ENCODE measurements at regions not wholly inside any gene's neighbourhood (a gene's known extent, or its start where the extent isn't known, plus 50 kb on each side); places are given as distances from the start of the nearest gene placed in this dataset.

GRCh38 chr6:164135511-164136132 lies 721.1 kb downstream of the QKI start:
- no peaks in the 10 kb centered on the region for H3K9me3 ChIP-seq (ENCODE audit: control insufficient read depth, insufficient read depth, low read length)
- H3K9ac ChIP-seq (ENCODE audit: low read depth, low read length) = no peak overlapping the region
- H3K36me3 ChIP-seq (ENCODE audit: insufficient read depth, low read length) = no peaks in the 10 kb centered on the region
- H3K4me1 ChIP-seq (ENCODE audit: insufficient read depth, low read length) = no peaks in the 10 kb centered on the region

GRCh38 chr6:164133095-164133494 lies 718.6 kb downstream of the QKI start:
- no peaks in the 10 kb centered on the region for H3K36me3 ChIP-seq (ENCODE audit: insufficient read depth, low read length)
- H3K9me3 ChIP-seq (ENCODE audit: control insufficient read depth, insufficient read depth, low read length) = no peaks in the 10 kb centered on the region
- no peak overlapping the region for H3K9ac ChIP-seq (ENCODE audit: low read depth, low read length)
- H3K4me1 ChIP-seq (ENCODE audit: insufficient read depth, low read length) = no peaks in the 10 kb centered on the region

GRCh38 chr6:164130585-164130984 lies 716.1 kb downstream of the QKI start:
- Histone ChIP-seq H3K9ac (ENCODE audit: low read depth, low read length) (no peak overlapping the region), H3K4me1 (ENCODE audit: insufficient read depth, low read length) (no peaks in the 10 kb centered on the region), H3K9me3 (ENCODE audit: control insufficient read depth, insufficient read depth, low read length) (no peaks in the 10 kb centered on the region), H3K36me3 (ENCODE audit: insufficient read depth, low read length) (no peaks in the 10 kb centered on the region)

GRCh38 chr6:164130151-164130550 lies 715.6 kb downstream of the QKI start:
- Histone ChIP-seq H3K4me1 (ENCODE audit: insufficient read depth, low read length) (no peaks in the 10 kb centered on the region), H3K9ac (ENCODE audit: low read depth, low read length) (no peak overlapping the region)

GRCh38 chr6:164129218-164129617 lies 714.7 kb downstream of the QKI start:
- Histone ChIP-seq H3K4me1 (ENCODE audit: insufficient read depth, low read length) (no peaks in the 10 kb centered on the region), H3K9me3 (ENCODE audit: control insufficient read depth, insufficient read depth, low read length) (no peaks in the 10 kb centered on the region), H3K36me3 (ENCODE audit: insufficient read depth, low read length) (no peaks in the 10 kb centered on the region), H3K9ac (ENCODE audit: low read depth, low read length) (no peak overlapping the region)

More at GRCh38 chr6:164130151-164130550, 715.6 kb downstream of the QKI start:
- Histone ChIP-seq H3K9me3 (ENCODE audit: control insufficient read depth, insufficient read depth, low read length) (no peaks in the 10 kb centered on the region), H3K36me3 (ENCODE audit: insufficient read depth, low read length) (no peaks in the 10 kb centered on the region)

GRCh38 chr6:164128101-164128500 lies 713.6 kb downstream of the QKI start:
- Histone ChIP-seq H3K9me3 (ENCODE audit: control insufficient read depth, insufficient read depth, low read length) (no peaks in the 10 kb centered on the region), H3K4me1 (ENCODE audit: insufficient read depth, low read length) (no peaks in the 10 kb centered on the region), H3K9ac (ENCODE audit: low read depth, low read length) (no peak overlapping the region), H3K36me3 (ENCODE audit: insufficient read depth, low read length) (no peaks in the 10 kb centered on the region)

- no peaks in the 10 kb centered on the region for H3K36me3 ChIP-seq (ENCODE audit: insufficient read depth, low read length)
- no peaks in the 10 kb centered on the region for H3K9me3 ChIP-seq (ENCODE audit: control insufficient read depth, insufficient read depth, low read length)
- H3K9ac ChIP-seq (ENCODE audit: low read depth, low read length) = no peak overlapping the region
- H3K4me1 ChIP-seq (ENCODE audit: insufficient read depth, low read length) = no peaks in the 10 kb centered on the region
Measured at GRCh38 chr6:164124986-164125385, 710.5 kb downstream of the QKI start.

- H3K9me3 ChIP-seq (ENCODE audit: control insufficient read depth, insufficient read depth, low read length) = no peaks in the 10 kb centered on the region
- H3K4me1 ChIP-seq (ENCODE audit: insufficient read depth, low read length) = no peaks in the 10 kb centered on the region
- no peaks in the 10 kb centered on the region for H3K36me3 ChIP-seq (ENCODE audit: insufficient read depth, low read length)
- no peak overlapping the region for H3K9ac ChIP-seq (ENCODE audit: low read depth, low read length)
Measured at GRCh38 chr6:164124473-164124872, 710.0 kb downstream of the QKI start.

GRCh38 chr6:164122109-164122508 lies 707.6 kb downstream of the QKI start:
- H3K4me1 ChIP-seq (ENCODE audit: insufficient read depth, low read length) = no peaks in the 10 kb centered on the region
- H3K36me3 ChIP-seq (ENCODE audit: insufficient read depth, low read length) = no peaks in the 10 kb centered on the region
- no peak overlapping the region for H3K9ac ChIP-seq (ENCODE audit: low read depth, low read length)
- no peaks in the 10 kb centered on the region for H3K9me3 ChIP-seq (ENCODE audit: control insufficient read depth, insufficient read depth, low read length)

- Histone ChIP-seq H3K4me1 (ENCODE audit: insufficient read depth, low read length) (no peaks in the 10 kb centered on the region), H3K9me3 (ENCODE audit: control insufficient read depth, insufficient read depth, low read length) (no peaks in the 10 kb centered on the region), H3K36me3 (ENCODE audit: insufficient read depth, low read length) (no peaks in the 10 kb centered on the region), H3K9ac (ENCODE audit: low read depth, low read length) (no peak overlapping the region)
Measured at GRCh38 chr6:164121527-164121926, 707.0 kb downstream of the QKI start.

- Histone ChIP-seq H3K4me1 (ENCODE audit: insufficient read depth, low read length) (no peaks in the 10 kb centered on the region), H3K36me3 (ENCODE audit: insufficient read depth, low read length) (no peaks in the 10 kb centered on the region)
Measured at GRCh38 chr6:164114651-164115050, 700.1 kb downstream of the QKI start.

GRCh38 chr6:164114051-164114450 lies 699.5 kb downstream of the QKI start:
- Histone ChIP-seq H3K9ac (ENCODE audit: low read depth, low read length) (no peak overlapping the region), H3K36me3 (ENCODE audit: insufficient read depth, low read length) (no peaks in the 10 kb centered on the region), H3K9me3 (ENCODE audit: control insufficient read depth, insufficient read depth, low read length) (no peaks in the 10 kb centered on the region), H3K4me1 (ENCODE audit: insufficient read depth, low read length) (no peaks in the 10 kb centered on the region)

More at GRCh38 chr6:164114651-164115050, 700.1 kb downstream of the QKI start:
- no peaks in the 10 kb centered on the region for H3K9me3 ChIP-seq (ENCODE audit: control insufficient read depth, insufficient read depth, low read length)
- no peak overlapping the region for H3K9ac ChIP-seq (ENCODE audit: low read depth, low read length)

GRCh38 chr6:164113637-164114036 lies 699.1 kb downstream of the QKI start:
- no peak overlapping the region for H3K9ac ChIP-seq (ENCODE audit: low read depth, low read length)
- H3K9me3 ChIP-seq (ENCODE audit: control insufficient read depth, insufficient read depth, low read length) = no peaks in the 10 kb centered on the region
- H3K4me1 ChIP-seq (ENCODE audit: insufficient read depth, low read length) = no peaks in the 10 kb centered on the region
- H3K36me3 ChIP-seq (ENCODE audit: insufficient read depth, low read length) = no peaks in the 10 kb centered on the region

- Histone ChIP-seq H3K9me3 (ENCODE audit: control insufficient read depth, insufficient read depth, low read length) (no peaks in the 10 kb centered on the region), H3K9ac (ENCODE audit: low read depth, low read length) (no peak overlapping the region), H3K36me3 (ENCODE audit: insufficient read depth, low read length) (no peaks in the 10 kb centered on the region), H3K4me1 (ENCODE audit: insufficient read depth, low read length) (no peaks in the 10 kb centered on the region)
Measured at GRCh38 chr6:164109770-164110140, 695.2 kb downstream of the QKI start.

- Histone ChIP-seq H3K9ac (ENCODE audit: low read depth, low read length) (no peak overlapping the region), H3K9me3 (ENCODE audit: control insufficient read depth, insufficient read depth, low read length) (no peaks in the 10 kb centered on the region), H3K4me1 (ENCODE audit: insufficient read depth, low read length) (no peaks in the 10 kb centered on the region), H3K36me3 (ENCODE audit: insufficient read depth, low read length) (no peaks in the 10 kb centered on the region)
Measured at GRCh38 chr6:164108869-164109769, 694.6 kb downstream of the QKI start.
